ENCODE measurements at regions not wholly inside any gene's neighbourhood (a gene's known extent, or its start where the extent isn't known, plus 50 kb on each side); places are given as distances from the start of the nearest gene placed in this dataset.

DNA sequence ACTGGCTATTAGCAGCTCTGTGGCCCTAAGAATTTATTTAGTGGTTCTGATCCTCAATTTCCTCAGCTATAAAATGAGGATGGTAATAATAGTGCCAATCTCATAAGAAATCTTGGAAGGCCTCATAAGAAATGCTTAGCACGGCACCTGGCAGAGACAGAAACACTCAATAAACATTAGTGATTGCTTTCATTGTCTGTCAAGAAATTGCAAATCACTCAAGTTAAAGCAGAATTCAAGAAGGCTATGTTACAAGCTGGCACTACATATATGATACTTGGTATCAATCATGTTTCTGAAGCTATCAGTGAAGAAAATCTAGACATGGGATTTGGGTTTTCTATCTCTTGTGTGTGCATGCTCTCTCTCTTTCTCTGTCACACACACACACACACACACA, 267.7 kb upstream of the KCNIP4 start:
- no peak for DNase-seq

DNA sequence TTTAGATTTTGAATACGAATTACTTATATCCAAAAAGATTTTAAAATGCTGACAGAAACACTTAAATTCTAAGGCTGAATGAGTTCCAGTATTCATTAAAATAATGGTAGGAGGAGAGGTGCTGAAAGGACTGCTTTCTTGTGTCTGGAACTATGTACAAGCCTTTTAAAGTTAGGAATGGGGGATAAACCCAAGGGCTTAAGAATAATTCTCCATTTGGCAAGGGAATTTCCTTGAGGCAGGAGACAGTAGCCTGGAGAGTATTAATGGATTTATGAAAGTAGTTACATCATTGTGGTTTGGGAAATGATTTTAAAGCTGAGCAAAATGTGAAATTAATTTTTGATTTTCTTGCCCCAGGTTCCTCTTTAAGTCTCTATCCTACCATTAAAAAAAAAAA, 266.5 kb upstream of the KCNIP4 start:
- DNase-seq: no peak

DNA sequence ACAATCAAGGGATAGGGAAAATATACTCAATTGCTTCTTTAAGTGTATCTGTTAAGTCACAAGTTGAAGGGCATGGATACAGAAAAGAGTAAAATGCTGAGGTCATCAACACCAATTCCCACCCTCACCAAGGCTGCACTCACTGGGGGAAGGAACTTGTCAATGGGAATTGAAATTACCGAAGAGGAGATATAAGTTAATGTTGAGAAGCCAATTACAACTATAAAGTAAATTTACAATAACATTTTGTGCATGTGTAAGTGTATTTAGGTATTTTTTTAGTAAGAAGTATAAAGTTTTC, 255.1 kb upstream of the KCNIP4 start:
- DNase-seq: no peak

DNA sequence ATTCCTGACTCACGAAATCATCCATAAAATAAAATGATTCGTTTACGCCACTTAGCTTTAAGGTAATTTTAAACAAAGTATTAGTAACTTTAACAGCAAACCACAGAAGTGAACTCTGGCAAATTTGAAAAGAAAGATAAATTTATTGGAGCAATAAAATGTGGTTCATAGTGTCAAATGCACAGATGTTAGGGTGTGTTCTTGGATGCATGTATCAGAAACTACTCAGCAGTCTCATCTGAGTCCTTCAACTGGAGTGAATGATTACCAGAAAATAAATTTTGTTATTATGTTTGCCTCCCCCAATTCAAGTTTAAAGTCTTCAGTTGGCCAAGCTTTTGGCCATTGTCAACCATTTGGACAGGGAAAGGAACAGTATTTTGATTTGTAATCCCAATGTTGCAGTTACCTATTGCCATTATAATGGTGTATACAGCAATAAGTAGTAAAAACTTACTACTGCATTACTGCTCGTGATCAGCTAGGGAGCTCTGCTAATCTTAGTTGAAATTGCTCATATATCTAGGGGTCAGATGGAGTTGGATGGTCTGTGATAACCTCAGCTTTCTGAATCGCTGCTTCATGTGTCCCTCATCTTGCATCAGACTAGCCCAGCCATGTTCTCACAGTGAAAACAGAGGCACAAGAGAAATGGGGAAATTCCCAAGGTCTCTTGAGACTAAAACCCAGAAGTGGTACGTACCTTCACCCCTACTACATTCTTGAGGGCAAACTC, 254.6 kb upstream of the KCNIP4 start:
- no peak for DNase-seq

DNA sequence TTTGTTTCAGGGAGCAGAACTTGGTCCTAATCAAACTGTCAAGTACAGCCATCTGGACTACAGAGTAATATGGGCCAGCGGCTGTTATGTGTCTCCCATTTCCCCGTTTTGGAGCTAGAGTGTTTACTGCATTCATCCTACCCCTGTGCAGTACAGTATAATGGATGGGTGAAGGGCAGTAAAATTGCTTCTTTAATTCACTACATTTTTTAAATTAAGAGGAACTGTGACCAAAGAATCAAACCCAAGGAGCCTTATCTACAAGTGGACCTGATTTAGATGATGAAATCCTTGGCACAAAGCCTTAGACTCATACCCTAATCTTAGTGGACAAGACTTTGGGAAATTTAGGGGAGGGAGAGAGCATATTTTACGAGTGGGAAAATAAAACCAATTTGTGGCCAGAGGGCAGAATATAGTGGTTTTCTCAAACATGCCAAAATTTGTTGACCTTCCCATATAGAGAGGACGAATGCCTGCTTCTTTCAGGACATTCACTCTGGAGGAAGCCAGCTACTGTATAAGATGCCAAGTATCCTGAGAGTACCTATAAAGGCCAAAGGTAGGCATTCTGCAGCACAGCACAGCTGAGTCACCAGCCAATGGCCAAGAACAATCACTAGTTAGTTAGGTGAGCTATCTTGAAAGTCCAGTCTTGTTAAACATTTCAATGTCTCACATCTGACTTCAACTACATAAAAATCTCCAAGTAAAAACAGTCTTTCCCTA, 253.8 kb upstream of the KCNIP4 start:
- DNase-seq: no peak

DNA sequence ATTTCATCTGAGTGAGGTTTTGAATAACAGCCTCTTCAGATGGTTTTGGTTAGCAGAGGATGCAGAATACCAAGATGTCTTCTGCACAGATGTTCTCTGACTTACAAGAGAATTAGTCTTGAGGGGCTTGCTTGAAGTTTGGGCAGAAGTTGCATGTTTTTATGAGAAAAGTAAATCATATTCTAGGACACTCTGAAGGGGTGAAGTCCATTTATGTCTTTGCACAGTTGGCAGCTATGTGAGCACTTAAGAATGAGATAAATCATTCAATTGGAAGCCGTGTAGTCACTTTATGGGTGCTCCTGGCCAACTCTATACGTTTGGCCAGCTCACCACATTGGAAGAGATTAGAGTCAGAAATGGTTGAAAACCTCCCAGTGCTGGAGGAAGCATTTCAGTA, 252.7 kb upstream of the KCNIP4 start:
- DNase-seq: no peak

DNA sequence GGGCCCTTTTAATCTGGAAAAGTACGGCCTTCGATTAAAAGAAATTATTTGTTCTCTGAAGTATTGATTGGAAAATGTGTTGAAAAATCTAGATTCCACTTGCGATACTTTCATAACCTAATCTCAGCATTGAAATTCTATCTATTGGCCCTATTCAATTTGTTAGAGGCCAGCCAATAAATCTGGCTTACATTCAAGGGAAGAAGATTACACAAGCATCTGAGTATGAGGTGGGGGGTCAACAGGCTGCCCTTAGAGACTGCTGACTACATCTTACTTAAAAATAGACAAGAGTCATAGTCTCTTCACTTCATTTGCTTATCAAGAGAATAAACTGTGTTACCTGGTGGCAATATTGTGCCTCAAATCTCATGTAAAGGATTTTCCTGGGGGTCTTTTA, 248.0 kb upstream of the KCNIP4 start:
- no peak for DNase-seq

DNA sequence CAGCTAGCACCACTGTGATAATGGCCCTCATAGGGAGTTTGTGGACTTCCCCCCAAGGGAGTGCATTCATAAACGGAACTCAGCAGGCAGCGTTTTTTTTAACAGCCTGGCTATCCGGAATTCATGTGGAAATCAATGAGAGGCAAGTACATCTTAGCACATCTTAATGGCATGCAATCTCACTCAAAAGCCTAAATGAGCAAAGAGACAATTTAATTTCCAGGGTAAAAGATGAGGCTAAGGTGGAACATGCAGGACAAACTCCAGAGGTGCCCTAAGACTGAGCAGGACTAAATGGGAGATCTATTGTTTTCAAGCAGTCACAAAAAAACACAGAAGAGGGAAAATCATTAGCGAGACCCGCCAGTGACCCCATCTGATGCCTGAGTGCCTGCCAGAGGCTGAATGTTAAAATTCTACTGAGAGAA, 243.5 kb upstream of the KCNIP4 start:
- no peak for DNase-seq

DNA sequence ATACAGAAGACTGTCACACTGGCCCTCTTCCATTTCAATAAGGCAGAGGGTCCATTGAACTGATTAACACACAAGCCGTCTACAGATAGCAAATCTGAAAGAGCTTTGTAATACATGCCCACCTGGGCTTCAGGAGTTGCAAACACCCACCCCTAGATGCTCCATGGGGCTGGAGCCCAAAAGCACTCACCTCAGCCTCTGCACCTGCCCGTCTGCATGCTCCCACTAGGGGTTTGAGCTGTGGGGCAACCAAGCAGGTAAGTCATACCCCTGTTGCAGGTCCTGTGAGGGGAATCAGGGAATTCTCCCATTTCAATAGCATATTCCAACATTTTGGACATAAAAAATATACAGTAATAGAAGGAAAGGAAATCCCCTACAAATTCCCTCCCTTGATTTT, 243.0 kb upstream of the KCNIP4 start:
- DNase-seq: no peak

DNA sequence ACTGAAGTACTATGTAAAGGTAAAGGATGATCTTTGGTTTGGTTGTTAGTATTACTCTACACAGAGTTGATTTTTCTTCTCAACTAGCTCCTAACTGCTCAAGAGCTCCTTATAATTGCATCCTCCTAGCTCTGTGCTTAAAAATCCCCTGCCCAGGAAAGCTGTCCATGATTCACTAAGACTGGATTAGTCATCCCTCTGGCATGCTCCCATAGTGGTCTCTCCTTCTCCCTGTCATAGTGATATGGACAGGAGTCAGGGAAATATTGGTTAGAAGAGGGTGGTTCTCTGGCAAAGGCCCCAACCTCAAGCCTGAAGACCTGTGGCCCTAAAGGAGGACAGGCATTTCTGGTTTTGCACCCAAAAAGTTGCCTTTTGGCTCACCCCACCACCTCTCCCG, 242.3 kb upstream of the KCNIP4 start:
- no peak for DNase-seq

DNA sequence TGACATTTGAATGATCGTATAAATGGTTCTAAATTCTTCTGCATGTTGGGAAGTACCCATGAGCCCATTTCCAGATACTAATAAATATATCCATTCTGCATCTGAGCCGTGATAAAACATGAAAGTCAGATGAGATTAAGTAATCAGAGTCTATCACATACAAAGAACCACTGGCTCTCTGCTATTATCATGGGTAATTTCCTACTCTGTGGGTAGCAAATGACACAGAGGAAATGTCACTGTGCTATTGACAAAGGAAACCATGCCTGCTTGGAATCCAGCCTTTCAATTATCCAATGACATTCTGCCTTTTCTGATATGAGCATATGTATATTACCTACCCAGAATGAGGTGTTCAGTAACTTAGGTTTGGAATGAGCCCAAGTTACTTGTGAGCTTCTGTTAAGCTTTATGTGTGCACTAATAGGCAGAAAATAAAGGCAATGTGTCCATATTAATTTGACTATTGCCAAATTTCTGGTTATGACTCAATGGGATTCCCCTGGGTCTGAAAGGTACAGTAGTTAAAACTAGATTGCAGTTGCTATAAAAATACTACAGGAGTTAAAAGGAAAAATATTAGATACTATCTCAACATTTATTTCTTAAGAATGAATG, 238.7 kb upstream of the KCNIP4 start:
- no peak for DNase-seq

DNA sequence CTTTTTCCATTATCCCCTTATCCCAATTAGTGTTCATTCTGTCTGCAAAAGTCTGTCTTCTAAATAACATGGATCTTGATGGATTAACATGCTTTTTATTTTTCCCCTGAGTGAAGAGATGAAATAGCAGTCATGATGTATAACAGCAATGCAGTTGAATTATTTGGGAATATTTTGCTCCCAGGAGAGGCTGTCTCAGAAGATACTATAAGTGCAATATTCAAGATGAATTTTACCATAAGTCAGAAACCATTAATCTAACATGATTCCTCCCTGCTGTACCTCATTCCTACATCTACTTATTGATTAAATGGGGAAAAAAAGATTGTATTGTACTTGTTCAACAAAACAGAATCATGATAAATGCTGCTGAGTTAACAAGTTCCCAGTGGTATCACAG, 233.2 kb upstream of the KCNIP4 start:
- no peak for DNase-seq

DNA sequence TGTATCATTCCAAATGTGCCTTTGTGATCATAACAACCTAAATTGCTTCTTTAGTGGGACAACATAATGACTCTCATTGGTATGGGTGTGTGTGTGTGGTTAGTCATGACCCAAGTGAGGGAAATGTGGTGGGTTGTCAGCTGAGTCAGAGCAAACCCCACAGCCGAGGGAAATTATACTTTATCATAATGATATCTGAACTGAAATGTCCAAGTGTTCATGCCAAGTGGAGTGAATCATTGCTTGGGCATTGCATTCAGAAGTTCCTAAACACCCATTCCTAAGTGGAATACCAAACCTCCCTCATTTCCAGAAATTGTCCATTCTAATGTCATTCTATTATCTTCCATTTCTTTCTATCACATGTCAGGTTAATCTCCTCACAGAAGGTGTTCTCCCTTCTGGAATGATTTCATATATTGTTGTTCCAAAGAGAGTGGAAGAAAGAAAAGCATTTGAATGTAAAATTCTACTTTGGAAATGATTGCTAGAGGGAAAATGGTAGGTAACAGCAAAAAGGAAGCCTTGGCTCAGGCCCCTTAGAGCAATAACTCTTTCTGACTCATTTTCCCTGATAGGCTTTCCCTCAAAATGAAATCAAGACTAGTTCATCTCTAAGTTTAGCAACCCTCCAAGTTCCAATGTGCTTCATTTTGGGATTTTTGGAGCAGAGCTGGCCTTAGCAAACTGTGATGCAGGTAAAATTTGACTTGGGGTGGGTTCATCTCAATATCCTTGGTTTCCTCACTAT, 230.7 kb upstream of the KCNIP4 start:
- no peak for DNase-seq

DNA sequence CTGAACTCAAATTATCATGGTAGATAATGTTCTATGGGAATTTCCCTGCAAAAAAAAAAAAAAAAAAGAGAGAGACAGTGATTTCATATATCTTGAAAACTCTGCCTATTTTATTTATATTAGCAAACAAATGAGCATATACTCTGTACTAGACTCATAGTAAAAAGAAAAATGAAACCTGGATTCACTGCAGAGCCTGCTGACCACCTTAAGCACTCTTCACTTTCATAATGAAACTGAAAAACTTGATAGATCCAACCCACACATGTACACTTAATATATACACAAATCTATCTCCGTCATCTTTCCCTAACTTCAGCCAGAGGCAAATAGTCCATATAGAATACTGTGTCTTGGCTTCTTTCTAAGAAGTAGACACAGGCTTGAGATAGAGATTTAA, 226.1 kb upstream of the KCNIP4 start:
- no peak for DNase-seq

DNA sequence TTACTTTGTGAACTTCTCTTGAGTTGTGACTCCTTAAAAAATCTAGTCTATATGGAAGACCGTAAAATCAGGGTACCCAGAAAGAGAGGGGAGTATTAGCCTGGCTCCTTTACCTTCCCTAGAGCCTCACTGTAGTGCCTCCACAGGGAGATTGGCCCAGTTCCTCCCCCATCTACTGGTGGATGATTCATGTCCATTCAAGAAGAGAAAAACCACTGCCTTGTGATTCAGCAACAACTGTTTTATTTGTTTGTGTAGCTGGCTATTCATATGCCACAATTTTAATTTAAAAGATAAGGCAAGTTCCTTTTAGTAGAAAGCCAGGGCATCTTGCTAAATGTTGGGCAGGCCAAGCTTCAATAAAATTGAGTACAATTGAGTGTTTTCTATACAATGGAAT, 221.8 kb upstream of the KCNIP4 start:
- no peak for DNase-seq

DNA sequence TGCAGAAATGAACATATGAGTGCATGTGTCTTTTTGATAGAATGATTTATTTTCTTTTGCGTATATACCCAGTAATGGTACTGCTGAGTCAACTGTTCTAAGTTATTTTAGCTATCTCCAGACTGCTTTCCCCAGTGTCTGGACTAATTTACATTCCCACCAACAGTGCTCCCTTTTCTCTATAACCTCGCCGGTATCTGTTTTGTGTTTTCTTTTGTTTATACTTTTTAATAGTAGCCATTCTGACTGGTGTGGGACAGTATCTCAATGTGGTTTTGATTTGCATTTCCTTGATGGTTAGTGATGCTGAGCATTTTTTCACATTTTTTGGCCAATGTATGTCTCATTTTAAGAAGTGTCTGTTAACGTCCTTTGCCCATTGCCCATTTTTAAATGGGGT, 218.6 kb upstream of the KCNIP4 start:
- no peak for DNase-seq

DNA sequence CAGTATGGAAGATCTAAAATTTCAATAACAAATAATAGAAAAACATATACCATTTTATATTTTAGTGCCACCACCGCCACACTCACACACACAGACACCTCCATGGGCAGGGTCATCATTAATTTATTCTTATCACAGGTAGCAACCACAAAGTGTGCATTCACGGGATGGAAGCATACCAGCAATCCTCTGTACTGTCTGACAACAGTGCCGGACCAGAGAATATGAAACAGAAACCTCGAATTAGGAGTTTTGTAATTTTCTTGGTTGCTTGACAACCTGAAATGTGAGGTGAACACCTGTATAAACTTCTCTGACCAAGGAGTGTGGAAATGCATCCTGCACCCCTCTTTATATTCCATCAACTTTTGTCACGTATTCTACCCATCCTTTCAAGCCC, 213.9 kb upstream of the KCNIP4 start:
- no peak for DNase-seq

DNA sequence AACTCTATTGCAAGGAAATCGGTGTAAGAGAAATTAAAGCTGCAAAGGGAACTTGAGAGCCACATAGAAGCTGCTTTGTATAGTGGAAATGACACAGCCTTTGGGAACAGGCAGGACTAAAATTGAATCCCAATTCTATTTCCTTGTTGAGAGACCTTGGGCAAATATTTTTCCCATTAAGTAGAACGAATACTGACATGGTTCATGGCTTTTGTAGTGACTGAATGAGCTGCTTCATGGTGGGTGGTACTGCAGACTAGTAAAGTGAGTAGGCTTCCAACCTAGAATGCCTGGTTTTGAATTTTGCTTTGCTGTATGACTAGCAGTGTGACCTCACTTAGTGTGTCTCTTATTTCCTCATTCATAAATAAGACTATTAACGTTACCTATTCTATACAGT, 182.2 kb upstream of the KCNIP4 start:
- no peak for DNase-seq

DNA sequence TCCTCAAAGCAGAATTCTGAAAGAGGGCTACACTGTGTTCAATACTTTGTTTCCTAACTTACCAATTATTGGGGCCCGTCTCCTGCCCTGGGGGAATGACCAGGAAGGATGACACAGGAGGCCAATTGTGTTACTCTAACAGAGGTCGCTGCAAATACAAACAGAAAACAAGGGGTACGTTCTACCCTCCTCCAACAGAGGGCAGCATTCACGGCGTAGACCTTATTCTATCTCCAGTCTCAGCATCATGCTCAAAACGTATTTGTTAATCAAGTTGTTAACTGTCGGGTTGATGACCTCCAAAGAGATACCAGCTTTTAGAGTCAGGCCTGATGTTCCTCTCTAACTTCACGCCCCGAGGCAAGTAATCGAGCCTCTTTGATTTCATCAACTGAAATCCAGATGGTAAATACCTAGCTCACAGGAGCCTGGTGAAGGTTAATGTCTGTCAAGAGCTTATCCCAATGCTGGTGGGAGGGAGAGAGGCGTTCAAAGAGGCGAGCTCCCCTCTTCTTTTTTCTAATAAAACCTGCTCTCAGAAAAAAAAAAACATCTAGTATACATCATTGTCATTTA, 181.0 kb upstream of the KCNIP4 start:
- DNase-seq: peak; percentile 4

DNA sequence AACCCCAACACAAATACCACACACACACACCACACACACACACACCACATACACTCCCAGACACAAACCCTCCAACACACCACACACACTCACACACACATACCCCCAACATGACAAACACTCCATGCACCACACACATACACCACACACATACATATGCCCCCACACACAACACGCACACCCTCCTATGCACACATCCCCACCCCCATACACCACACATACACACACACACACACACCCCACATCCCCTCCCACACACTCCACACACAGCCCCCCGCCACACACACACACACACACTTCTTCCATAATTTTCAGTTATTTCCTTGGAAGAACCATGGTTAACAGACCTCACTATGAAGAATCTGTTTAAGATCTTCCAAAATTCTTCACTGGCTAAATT, 173.5 kb upstream of the KCNIP4 start:
- no peak for DNase-seq

DNA sequence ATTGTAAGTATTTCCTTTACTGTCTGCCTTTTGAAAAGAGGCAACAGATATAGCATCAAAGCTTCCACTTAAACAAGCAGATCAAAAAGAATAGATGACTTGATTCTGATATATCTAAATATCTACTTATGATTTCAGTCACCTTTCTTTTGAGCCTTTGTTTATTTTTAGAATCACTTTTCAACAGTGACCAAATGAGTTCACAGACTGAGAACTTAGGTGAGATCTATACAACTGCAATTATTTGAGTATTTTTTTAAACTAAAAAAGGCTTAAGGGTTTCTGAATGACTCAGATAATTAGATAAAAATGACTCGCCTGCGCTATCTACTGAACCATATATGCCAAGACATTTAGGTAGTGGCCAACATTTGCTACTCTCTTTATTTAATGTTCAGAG, 166.7 kb upstream of the KCNIP4 start:
- DNase-seq: no peak

DNA sequence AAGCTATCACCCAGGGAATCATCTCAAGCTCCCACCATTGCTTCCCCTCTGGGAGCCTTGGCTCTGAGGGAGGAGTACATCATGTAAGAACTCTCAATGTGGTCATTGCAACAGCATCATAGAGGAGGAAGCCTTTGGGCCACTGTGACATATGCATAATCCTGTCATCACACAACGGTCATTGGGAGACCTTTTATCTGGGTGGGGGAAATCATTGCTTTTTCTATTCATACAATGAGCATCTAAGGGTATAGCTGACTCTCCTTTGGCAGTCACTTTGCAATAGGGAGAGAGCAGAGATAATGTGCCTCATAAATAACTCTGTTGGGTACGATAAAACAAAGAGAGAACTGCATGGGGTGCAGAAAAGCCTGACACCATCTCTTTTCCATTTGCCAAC, 155.2 kb upstream of the KCNIP4 start:
- DNase-seq: no peak

DNA sequence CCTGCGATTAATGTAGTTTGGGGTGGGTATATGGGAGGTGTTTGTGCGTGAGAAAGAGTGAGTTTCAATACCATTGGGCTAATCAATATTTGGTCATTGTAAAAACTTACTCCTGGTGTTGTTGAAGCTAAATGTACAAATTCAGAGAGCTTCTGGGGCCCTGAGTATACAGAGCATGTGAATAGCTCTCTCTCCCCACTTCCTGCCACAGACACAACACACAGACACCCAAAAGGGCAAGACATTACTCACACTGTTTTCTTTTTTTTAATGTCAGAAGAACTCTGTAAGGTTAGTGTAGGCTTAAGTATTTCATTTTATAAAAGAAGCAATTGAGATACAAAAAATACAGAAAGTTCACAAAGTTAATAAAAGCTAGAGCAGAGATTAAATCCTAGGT, 151.3 kb upstream of the KCNIP4 start:
- no peak for DNase-seq

DNA sequence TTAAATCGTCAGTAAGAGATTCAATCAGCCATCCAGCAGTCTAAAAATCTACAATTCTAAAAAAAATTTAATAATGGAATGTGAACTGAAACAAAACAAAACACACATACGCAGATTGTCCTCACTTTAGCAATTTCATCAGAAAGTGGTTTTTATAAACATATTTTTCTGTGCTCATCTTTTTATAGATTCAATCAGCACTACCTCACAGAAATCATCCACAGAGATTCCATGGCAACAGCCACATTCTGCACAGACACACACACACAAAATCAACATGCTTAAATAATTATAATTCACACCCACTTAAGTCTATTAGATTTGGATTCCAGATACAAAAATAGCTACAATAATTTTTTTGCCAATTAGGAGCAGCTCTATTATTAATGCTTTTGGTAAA, 149.0 kb upstream of the KCNIP4 start:
- no peak for DNase-seq

Measured in NCI-H1436 (cell line).